GM10266 (cell line): ENCODE measurements at regions not wholly inside any gene's neighbourhood (a gene's known extent, or its start where the extent isn't known, plus 50 kb on each side); places are given as distances from the start of the nearest gene placed in this dataset.

Experiments
- DNase-seq: peaks from one replicate; pipeline ENCODE4 v3.0.0; 2012; ENCODE audit errors: extremely low spot score
- TF ChIP-seq, protein P1 (sequence below): IDR thresholded peaks from 2 replicates; pipeline ENCODE4 v1.5.1; 2012; ENCODE audit warnings: mild to moderate bottlenecking, low read depth; ENCODE audit not compliant: control insufficient read depth, insufficient read depth; ENCODE audit errors: missing control alignments

DNA sequence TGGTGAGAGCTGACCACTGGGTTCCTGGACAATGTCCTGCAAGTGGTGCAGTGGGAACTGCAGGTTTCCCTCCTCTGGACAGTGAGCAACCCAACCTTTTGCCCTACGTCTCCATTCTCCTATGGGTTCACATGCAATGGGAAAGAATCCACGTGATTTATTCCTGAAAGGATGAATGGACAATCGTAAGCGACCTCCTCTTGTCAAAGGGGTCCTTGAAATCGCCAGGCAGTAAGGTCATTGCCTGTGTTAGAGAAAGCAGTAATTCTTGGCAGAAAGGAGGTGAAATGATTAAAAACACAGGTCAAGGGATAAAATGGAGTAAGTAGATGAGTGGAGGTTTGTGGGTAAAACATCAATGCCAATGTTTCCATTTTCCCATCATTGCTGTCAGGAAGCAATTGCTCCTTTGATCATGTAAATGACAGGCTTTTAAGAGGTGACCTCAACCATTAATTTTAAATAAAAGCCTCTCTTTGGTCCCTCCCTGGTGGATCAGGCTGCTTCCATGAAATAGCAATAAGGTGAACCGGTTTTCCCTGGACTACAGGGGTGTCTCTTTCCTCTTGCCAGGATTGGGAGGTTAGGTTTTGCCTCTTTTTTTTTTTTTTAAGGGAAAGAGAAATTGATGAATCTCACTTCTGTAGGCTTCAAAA is 330.0 kb upstream of the PRKCQ start:
- DNase-seq = no peak
- TF ChIP-seq, protein P1, sequence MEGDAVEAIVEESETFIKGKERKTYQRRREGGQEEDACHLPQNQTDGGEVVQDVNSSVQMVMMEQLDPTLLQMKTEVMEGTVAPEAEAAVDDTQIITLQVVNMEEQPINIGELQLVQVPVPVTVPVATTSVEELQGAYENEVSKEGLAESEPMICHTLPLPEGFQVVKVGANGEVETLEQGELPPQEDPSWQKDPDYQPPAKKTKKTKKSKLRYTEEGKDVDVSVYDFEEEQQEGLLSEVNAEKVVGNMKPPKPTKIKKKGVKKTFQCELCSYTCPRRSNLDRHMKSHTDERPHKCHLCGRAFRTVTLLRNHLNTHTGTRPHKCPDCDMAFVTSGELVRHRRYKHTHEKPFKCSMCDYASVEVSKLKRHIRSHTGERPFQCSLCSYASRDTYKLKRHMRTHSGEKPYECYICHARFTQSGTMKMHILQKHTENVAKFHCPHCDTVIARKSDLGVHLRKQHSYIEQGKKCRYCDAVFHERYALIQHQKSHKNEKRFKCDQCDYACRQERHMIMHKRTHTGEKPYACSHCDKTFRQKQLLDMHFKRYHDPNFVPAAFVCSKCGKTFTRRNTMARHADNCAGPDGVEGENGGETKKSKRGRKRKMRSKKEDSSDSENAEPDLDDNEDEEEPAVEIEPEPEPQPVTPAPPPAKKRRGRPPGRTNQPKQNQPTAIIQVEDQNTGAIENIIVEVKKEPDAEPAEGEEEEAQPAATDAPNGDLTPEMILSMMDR = no peak

DNA sequence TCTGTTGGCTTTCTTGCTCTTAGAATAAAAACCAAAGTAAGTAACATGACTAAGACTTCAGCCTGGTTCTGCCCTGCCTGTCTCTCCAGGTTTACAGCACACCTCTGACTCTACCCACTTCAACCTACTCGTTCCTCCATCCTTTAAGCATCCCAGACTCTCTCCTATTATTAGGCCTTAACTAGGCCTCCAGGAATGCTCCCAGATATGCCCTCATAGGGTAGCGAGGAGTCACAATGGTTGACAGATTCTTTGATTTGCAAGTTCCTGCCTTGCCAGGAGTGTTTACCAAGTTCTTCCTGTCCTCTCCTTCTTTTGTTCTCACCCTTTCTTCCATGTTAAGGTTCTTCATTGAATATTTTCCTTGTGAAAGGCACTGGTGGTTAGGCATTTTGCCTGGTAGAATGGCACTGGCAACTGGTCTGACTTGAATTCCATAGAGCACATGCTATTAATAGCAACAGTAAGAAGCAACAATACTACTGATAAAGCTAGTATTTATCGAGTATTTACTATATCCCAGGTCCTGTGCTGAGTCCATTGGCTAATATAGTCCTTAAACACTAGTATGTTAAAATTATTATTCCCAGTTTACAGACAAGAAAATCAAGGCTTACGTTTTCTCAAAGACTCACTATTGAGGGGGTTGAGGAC is 327.9 kb upstream of the PRKCQ start:
- DNase-seq = no peak
- TF ChIP-seq, protein P1 = no peak

DNA sequence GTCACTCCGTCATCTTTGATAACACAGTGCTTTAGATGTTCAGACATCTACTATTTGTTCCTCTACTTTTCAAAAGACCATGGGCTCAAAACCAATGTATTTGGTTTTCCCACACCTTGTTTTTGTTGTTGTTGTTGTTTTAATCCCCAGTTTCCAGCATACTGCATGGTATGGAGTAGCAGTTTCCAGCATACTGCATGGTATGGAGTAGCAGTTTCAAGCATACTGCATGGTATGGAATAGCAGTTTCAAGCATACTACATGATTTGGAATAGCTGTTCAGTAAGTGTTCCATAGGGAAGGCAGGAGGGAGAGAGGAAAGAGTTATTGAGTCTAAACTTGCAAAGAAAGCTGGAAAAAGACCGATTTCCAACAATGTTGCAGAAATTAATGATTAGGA is 314.3 kb upstream of the PRKCQ start:
- TF ChIP-seq, protein P1 = no peak
- DNase-seq = no peak

DNA sequence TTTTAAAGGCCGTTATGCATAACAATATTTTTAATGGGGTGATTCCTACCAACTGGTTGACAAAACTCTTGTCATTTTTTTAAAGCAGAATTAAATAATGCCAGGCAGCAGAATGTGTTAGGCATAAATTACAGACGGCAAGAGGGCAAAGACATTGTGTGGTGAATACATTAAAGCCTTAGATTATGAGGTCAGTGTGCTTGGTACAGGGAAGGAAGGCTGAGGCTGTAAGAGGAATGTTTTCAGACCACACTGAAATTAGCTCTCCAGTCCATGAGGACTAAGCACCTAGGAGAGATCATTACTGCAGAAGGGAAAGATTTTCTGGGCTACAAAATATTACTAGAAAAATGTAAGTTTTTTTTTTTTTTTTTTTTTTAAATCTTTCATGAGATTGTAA is 312.8 kb upstream of the PRKCQ start:
- TF ChIP-seq, protein P1 = no peak
- no peak for DNase-seq

DNA sequence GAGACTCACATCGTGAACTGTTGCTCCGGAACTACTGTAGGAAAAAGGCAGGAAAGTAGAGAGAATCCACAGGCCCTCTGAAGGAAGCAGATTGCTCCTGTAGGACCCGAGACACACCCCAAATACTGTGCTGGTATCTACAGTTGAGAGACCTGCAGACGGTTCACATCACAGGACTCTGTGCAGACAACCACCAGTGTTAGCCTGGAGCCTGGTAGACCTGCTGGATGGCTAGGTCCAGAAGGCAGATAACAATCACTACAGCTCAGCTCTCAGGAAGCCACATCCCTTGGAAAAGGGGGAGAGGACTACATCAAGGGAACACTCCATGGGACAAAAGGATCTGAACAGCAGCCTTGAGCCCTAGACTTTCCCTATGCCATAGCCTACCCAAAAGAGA is 311.8 kb upstream of the PRKCQ start:
- TF ChIP-seq, protein P1 = no peak
- DNase-seq = no peak

DNA sequence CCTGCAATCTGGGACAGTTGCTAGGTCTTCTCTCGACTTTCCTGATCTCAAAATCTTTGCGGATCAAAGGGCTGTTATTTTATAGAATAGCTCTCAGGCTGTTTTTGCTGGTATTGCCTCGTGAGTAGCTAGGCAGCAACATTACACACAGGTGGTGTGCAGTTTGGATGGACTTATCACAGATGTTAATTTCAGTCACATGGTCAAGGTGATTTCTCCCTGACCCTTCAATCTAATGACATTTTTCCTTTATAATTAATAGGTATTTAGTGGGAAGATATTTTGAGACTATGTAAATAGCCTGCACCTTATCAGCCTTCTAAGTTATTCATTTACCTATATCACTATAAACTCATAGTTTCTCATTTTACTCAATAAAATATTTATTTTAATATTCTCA is 309.6 kb upstream of the PRKCQ start:
- DNase-seq = no peak
- TF ChIP-seq, protein P1 = no peak

DNA sequence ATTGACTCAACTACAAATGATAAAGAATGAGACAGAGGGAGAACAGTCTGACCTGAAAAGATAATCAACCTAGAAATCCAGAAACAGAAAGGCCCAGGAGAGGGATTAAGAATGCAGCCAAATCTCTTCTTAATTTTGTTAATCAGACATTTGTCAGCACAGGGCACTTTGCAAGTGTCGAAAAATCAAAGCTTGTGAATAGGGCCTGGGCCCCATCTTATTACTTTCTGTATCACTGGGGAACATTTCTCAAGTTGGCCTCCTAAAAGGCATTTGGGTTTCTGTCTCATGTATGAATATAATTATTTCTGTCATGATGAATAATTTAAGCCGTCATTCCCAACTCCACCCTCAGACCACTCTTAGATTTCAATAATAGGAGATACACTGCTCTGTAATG is 308.4 kb upstream of the PRKCQ start:
- TF ChIP-seq, protein P1 = no peak
- DNase-seq = no peak
